GM12865 (cell line): ENCODE measurements at regions not wholly inside any gene's neighbourhood (a gene's known extent, or its start where the extent isn't known, plus 50 kb on each side); places are given as distances from the start of the nearest gene placed in this dataset.
A peak's percentile ranks its signal among the peaks of the same experiment; 100 is the strongest.

ENCODE experiments used
- DNase-seq: peaks from one replicate; pipeline ENCODE4 v3.0.0; 2010; ENCODE audit warnings: low read depth
- H3K4me3 ChIP-seq: 2 replicates; pipeline ENCODE4 v1.5.1; 2011; ENCODE audit warnings: mild to moderate bottlenecking, low read depth, low read length, control low read depth
- TF ChIP-seq, protein P1 (sequence below): IDR thresholded peaks from 2 replicates; pipeline ENCODE4 v1.5.1; 2011; ENCODE audit warnings: low read length, control low read depth, low read depth, inconsistent platforms; ENCODE audit not compliant: insufficient read depth; ENCODE audit errors: missing control alignments

DNA sequence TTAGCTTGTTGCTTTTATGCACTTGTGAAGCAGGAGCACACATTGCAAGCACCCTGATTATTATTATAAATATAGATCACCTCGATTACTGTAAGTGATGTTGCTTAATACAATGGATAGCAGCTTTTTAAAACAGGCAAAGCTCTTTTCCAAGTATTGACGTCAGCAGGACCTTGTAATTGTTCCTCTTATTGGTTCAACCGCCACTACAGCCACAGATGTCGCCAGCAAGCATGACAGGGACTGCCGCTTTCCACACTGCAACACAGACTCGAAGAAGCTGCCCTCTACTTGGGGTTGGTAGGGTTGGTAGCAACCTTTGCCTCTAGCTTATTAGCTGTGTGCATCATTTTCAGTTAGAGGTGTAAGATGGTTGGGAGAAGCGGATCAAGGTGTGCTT is 167.6 kb downstream of the ZNF365 start:
- DNase-seq: no peak
- TF ChIP-seq, protein P1, sequence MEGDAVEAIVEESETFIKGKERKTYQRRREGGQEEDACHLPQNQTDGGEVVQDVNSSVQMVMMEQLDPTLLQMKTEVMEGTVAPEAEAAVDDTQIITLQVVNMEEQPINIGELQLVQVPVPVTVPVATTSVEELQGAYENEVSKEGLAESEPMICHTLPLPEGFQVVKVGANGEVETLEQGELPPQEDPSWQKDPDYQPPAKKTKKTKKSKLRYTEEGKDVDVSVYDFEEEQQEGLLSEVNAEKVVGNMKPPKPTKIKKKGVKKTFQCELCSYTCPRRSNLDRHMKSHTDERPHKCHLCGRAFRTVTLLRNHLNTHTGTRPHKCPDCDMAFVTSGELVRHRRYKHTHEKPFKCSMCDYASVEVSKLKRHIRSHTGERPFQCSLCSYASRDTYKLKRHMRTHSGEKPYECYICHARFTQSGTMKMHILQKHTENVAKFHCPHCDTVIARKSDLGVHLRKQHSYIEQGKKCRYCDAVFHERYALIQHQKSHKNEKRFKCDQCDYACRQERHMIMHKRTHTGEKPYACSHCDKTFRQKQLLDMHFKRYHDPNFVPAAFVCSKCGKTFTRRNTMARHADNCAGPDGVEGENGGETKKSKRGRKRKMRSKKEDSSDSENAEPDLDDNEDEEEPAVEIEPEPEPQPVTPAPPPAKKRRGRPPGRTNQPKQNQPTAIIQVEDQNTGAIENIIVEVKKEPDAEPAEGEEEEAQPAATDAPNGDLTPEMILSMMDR: no peak
- no peak overlapping the region for H3K4me3 ChIP-seq

DNA sequence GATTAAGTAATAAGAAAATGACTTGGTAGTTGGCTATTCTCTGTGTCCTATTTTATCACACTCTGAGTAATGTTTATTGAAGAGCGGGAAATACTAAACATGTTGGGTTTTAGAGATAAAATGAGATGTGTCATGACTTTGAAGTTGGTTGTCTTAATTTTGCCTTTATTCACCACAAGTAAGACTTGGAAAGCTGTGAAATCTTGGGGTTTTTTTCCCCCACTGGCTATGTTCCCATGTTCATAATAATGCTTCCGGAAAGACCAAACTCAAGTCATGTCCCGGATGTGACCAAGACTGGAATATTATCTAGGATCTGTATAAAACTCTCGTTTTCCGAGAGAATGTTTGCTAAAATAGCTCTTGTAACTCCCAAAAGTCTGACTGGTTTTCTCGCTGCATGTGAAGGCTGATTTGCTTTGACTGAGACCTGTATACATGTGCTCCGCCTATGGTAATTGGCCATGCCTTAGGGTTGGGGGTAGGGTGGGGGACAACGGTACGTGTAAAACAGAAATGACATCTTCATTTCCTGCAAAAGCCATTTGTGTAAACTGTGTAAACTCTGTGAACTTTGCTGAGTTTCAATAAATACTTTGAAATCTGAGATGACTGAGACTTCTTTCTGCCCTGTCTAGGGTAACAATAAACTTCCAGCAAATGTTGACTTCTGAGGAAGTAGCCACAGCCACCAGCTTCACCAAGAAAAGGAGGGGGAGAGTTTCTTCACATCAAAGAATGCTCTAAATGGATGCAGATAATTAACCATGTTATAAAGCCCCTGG is 169.6 kb downstream of the ZNF365 start:
- TF ChIP-seq, protein P1: no peak
- DNase-seq: no peak
- no peak overlapping the region for H3K4me3 ChIP-seq

DNA sequence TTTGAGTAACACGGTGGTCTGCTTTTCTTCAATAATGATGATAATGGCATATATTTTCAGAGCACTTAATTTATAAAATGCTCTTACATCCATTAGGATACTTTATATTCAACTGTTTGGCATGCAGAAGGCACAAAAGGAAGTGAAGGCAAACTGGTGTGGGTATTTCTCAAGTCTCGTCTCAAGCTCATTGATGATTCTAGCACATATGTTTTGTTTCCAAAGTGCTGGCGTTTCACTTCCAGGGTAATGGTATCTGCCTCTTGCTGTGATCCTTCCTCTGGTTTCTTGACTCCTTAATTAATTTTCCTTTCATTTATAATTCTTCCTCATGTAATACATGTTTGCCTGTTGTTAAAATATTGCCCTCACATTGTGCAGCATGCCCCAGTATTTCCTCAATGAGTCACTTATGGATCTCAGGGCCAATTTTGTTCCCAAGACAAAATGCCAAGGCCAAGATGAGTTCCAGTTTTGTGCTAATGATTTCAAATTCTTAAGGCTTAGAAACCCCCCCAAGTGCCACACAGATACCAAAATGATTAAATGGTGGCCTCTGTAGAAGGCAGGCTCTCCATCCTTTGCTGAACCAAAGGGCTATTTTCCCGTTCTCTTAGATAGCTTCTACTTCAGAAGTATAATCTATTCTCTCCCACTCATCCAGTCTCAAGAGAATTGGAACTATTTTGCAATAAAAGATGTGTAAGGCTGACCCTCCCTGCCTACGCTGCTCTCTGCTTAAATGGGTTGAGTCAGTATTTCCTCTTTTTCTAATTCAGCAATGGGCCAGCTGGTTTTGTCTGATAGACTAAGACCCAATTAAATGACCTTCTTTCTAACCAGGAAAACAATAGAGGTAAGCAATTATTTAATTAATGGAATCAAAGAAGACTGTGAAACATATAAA is 171.2 kb downstream of the ZNF365 start:
- H3K4me3 ChIP-seq: no peak overlapping the region

DNA sequence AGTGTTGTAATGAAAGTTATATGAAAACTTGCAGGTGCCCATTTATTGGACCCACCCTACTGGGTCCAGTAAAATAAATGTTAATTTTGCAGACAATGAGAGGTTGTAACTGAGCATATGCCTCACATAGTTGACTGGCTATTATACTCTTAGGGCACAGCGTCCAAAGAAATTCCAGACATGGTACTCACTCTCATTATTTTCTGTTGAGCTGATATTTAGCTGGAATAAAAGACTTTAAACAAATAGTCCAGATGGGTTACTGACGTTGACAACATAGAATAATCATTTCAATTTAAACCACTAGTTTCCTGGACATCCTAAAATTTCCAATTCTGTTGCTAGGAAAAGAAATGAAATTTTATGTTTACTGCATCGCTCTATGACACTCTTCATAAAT is 174.5 kb downstream of the ZNF365 start:
- H3K4me3 ChIP-seq: no peak overlapping the region
- TF ChIP-seq, protein P1: no peak
- no peak for DNase-seq

More for the DNA sequence above, 171.2 kb downstream of the ZNF365 start:
- DNase-seq: no peak
- TF ChIP-seq, protein P1: no peak

DNA sequence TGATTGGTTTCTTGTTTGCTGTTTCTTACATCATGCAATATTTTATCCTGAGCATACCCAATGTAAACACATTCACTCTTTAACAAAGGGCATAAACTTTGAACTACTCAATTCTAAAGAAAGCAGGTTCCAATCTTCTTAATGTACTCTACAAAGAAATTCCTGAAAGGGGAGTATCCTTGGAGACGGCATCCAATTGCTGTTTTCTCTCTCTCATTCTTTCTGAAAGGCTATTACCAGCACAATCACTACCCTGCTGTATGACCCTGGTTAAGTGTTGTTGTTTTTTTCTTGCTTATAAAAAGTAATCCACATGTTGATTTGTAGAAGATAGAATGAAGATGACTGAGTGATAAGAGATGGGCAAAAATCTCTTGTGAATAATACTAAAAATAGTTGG is 176.0 kb downstream of the ZNF365 start:
- TF ChIP-seq, protein P1: no peak
- DNase-seq: no peak
- no peak overlapping the region for H3K4me3 ChIP-seq

DNA sequence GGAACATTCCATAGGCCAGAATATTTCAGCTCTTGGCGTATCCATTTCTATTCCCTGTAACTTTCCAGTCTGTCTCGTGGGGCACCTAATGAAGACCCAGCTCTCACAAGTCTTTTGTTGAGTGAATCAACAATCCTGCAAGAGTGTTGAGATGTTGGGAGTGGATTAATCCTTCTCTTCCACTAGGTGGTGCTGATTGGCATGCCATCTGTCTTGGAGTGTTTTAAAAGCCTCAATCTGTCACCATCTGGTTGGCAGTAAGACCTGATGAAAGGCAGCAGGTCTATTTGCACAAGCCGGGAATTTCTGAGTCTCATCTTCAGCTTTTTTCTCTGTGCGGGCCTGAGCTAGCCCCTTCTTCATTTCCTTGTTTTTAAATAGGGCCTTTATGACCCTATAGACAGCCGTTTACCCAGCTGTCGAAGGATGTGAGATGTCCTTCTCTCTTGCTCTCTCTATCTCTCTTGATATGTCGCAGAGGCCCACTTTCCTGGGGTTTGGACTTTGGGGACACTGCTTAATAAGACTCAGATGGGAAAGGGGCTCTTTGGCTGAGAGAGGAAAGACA is 180.5 kb downstream of the ZNF365 start:
- DNase-seq: peak; percentile 66
- H3K4me3 ChIP-seq: no peak overlapping the region

More for the DNA sequence above, 180.5 kb downstream of the ZNF365 start:
- TF ChIP-seq, protein P1: peak; percentile 62
